ENCODE measurements at regions not wholly inside any gene's neighbourhood (a gene's known extent, or its start where the extent isn't known, plus 50 kb on each side); places are given as distances from the start of the nearest gene placed in this dataset.

- no TSS peak for BruUV-seq (replicated peaks)
- TF ChIP-seq MCM7 (IDR thresholded peaks at IDR 0.05) (no peak), U2AF2 (optimal IDR thresholded peaks at IDR 0.05; ENCODE audit: low read depth, low read length) (no peak), E2F8 (IDR thresholded peaks at IDR 0.05; ENCODE audit: low read depth, partially characterized antibody) (no peak), DMBX1 (CRISPR knock-in tag; IDR thresholded peaks at IDR 0.05; ENCODE audit: borderline replicate concordance) (no peak), NFATC3 (IDR thresholded peaks at IDR 0.05) (no peak), ZBTB1 (CRISPR knock-in tag; IDR thresholded peaks at IDR 0.05; ENCODE audit: borderline replicate concordance, low read depth) (no peak), POLR2G (IDR thresholded peaks at IDR 0.05; ENCODE audit: low read depth, low read length) (no peak), MEF2A (IDR thresholded peaks at IDR 0.05; ENCODE audit: control insufficient read depth, low read depth, low read length) (no peak), CUX1 (CRISPR knock-in tag; IDR thresholded peaks at IDR 0.05) (no peak), KLF16 (IDR thresholded peaks at IDR 0.05) (no peak), THAP12 (CRISPR knock-in tag; IDR thresholded peaks at IDR 0.05) (no peak), CAMTA2 (CRISPR knock-in tag; conservative IDR thresholded peaks at IDR 0.05) (no peak)
- no peak overlapping the region for H3K9ac ChIP-seq (ENCODE audit: insufficient read depth in 1 of 2, low read depth in 2 of 2, low read length in 2 of 2)
- H4K20me1 ChIP-seq (replicated peaks; ENCODE audit: control insufficient read depth, insufficient read depth, low read length) = no peaks in the 10 kb centered on the region
- in situ Hi-C loops (cut with MboI) = no loop called here
- no peaks in the 10 kb centered on the region for H3K4me1 ChIP-seq (replicated peaks in 1 of 2; ENCODE audit: control insufficient read depth in 2 of 2, insufficient read depth in 2 of 2, low read length in 2 of 2)
- H3K4me2 ChIP-seq (ENCODE audit: insufficient read depth, low read length) = no peak overlapping the region
- H2AFZ ChIP-seq (ENCODE audit: low read depth, low read length) = no peak overlapping the region
- ATAC-seq (no peak), DNase-seq (ENCODE audit: extremely low read depth in 1 of 4, low spot score in 3 of 4) (no peak), FAIRE-seq (no peak)
- H3K27me3 ChIP-seq (ENCODE audit: control insufficient read depth in 2 of 2, insufficient read depth in 2 of 2, low read length in 2 of 2) = peaks cover 0 to 9% of the 10 kb centered on the region in 2 experiments; a peak in 3 of 5 replicates
- ChIA-PET POLR2A (interaction anchor here (0.6 to 1.1 kb wide), 2 partner anchors 15 to 1029 kb away, joined by 3 read pairs; no protein-coding TSS in a partner anchor), CTCF (ENCODE audit: low intra/inter-chr PET ratio) (no interaction called here)
- H3K36me3 ChIP-seq (ENCODE audit: control insufficient read depth, insufficient read depth, low read length) = no peaks in the 10 kb centered on the region
- H3K4me3 ChIP-seq = no peak overlapping the region
- no peaks in the 10 kb centered on the region for H3K79me2 ChIP-seq (ENCODE audit: control insufficient read depth, insufficient read depth, low read length)
- no peaks in the 10 kb centered on the region for H3K9me3 ChIP-seq (replicated peaks; ENCODE audit: control insufficient read depth, insufficient read depth, low read depth, low read length)
- WGBS (ENCODE audit: insufficient coverage, low coverage, missing lambda C conversion rate) = 0% methylated on average over 3 of the region's 3 CpGs
- H3K27ac ChIP-seq (ENCODE audit: extremely low read depth, low read depth, low read length) = no peak overlapping the region
- H3K9me1 ChIP-seq (ENCODE audit: control insufficient read depth, insufficient read depth, low read length) = no peaks in the 10 kb centered on the region
- intact Hi-C loops (cut with micrococcal nuclease) = no loop called here
Measured at GRCh38 chr20:20931632-20932031, 174.5 kb downstream of the LINC00237 start.

All from K562 (cell line).